HG03520 (cell line): ENCODE measurements at regions not wholly inside any gene's neighbourhood (a gene's known extent, or its start where the extent isn't known, plus 50 kb on each side); places are given as distances from the start of the nearest gene placed in this dataset.
"Not testable (repeated sequence)": the region's sequence is repeated elsewhere in the genome, so short reads cannot be mapped to it uniquely, and the experiment has no call there.

Experiments
- ATAC-seq: cut with Tn5 transposase; IDR thresholded peaks from one replicate; pipeline ENCODE4 v1.9.1; 2021; ENCODE audit warnings: mild to moderate bottlenecking, moderate library complexity; ENCODE audit not compliant: unreplicated experiment

- ATAC-seq = peak; percentile 90
Observed at GRCh38 chr12:76183459-76184186, 99.1 kb upstream of the NAP1L1 start.

- ATAC-seq = no peak
Observed at GRCh38 chr12:76180401-76181277, 96.2 kb upstream of the NAP1L1 start.

- ATAC-seq = no peak
Observed at GRCh38 chr12:76178452-76178851, 94.0 kb upstream of the NAP1L1 start.

GRCh38 chr12:76177821-76178220 is 93.3 kb upstream of the NAP1L1 start:
- ATAC-seq = no peak

- no peak for ATAC-seq
Observed at GRCh38 chr12:76176940-76177339, 92.5 kb upstream of the NAP1L1 start.

GRCh38 chr12:76175946-76176345 is 91.5 kb upstream of the NAP1L1 start:
- ATAC-seq = not testable (repeated sequence)

- no peak for ATAC-seq
Observed at GRCh38 chr12:76173756-76174155, 89.3 kb upstream of the NAP1L1 start.

- ATAC-seq = peak; percentile 95
Observed at GRCh38 chr12:76158518-76159321, 74.2 kb upstream of the NAP1L1 start.

- ATAC-seq = no peak
Observed at GRCh38 chr12:76156726-76157125, 72.2 kb upstream of the NAP1L1 start.

GRCh38 chr12:76156314-76156713 is 71.8 kb upstream of the NAP1L1 start:
- ATAC-seq = no peak

GRCh38 chr12:76155157-76155670 is 70.7 kb upstream of the NAP1L1 start:
- no peak for ATAC-seq

- no peak for ATAC-seq
Observed at GRCh38 chr12:76153616-76154015, 69.1 kb upstream of the NAP1L1 start.

GRCh38 chr12:76152181-76152807 is 67.8 kb upstream of the NAP1L1 start:
- ATAC-seq = peak; percentile 90

GRCh38 chr12:76144245-76144549 is 59.7 kb upstream of the NAP1L1 start:
- ATAC-seq = no peak

GRCh38 chr12:76143343-76144244 is 59.1 kb upstream of the NAP1L1 start:
- peak; percentile 94 for ATAC-seq

GRCh38 chr12:76142305-76142704 is 57.8 kb upstream of the NAP1L1 start:
- no peak for ATAC-seq

GRCh38 chr12:76138656-76139055 is 54.2 kb upstream of the NAP1L1 start:
- no peak for ATAC-seq

GRCh38 chr12:76137606-76138005 is 53.1 kb upstream of the NAP1L1 start:
- ATAC-seq = no peak

GRCh38 chr12:76135456-76135855 is 51.0 kb upstream of the NAP1L1 start:
- ATAC-seq = no peak
